NCI-H1092 treated with DMSO at 0.1 percent for 48 hours (cell line): ENCODE measurements at regions not wholly inside any gene's neighbourhood (a gene's known extent, or its start where the extent isn't known, plus 50 kb on each side); places are given as distances from the start of the nearest gene placed in this dataset.

Experiments used
- DNase-seq: peaks from one replicate; lab custom pipeline; 2025; lab: John Stamatoyannopoulos, UW

GRCh38 chr2:118186858-118187254 is 98.6 kb downstream of the INSIG2 start:
- no peak for DNase-seq

- peak; percentile 87 for DNase-seq
Measured at GRCh38 chr2:118186110-118186857, 98.0 kb downstream of the INSIG2 start.

- peak; percentile 66 for DNase-seq
Measured at GRCh38 chr2:118185210-118186109, 97.2 kb downstream of the INSIG2 start.

- no peak for DNase-seq
Measured at GRCh38 chr2:118183381-118183780, 95.1 kb downstream of the INSIG2 start.

DNA sequence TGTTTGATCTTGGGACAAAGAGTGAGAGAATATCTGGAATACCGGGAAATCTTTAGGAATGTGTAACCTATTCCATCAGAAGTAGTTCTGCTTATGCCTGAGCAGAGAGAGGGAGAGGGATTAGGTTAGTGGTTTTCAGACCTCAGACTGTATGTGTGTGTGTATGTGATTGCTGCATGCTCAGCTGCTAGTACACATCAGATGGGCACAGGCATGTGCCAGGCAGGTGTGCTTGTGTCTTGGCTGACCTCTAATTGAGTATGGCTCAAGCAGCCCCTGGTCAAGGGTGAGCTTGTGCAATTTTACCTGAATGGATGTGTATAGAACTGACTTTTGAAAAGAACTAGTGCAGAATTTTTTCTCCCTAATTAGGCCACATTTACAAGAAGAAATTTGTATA is 91.2 kb downstream of the INSIG2 start:
- DNase-seq: no peak

- no peak for DNase-seq
Measured at GRCh38 chr2:118177884-118178283, 89.6 kb downstream of the INSIG2 start.

DNA sequence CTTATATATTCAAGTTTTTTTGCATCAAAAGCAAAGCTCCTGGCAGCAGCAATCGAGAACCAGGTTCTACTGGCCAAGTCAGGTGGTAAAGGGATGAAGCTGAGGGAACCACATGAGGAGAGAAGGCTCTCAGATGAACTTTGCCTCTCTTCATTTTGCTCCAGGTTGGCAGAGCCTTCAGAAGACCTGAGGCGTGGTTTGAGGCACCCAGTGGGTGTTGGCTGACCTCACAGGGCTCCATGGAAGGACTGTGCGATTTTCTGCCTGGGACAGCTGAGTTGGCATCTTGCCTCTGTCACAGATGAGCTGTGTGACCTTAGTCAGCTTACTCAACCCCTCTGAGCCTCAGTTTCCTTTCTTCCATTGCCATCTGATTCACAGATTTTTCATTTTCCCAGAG is 89.0 kb downstream of the INSIG2 start:
- DNase-seq: no peak

GRCh38 chr2:118176601-118177000 is 88.3 kb downstream of the INSIG2 start:
- no peak for DNase-seq

DNA sequence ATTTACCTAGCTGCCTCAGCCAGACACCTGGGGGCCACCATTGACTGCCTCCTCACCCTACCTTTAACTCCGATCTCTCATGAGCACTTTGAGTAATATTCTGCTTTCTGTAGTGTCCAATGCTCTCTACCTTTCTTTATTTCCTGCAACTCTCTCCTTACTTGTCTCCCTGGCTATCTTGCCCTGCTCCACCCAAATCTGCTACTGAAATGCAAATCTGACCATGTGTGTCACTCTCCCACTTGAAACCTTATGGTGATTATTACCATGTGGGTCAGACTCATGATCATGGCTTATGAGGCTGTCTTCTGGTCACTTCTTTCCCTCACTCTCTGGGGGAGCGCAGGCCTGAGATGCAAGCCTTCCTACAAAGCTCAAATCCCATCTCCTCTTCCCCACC is 83.3 kb downstream of the INSIG2 start:
- no peak for DNase-seq

- DNase-seq: no peak
Measured at GRCh38 chr2:118169359-118170005, 81.2 kb downstream of the INSIG2 start.

- DNase-seq: no peak
Measured at GRCh38 chr2:118168615-118169014, 80.3 kb downstream of the INSIG2 start.

DNA sequence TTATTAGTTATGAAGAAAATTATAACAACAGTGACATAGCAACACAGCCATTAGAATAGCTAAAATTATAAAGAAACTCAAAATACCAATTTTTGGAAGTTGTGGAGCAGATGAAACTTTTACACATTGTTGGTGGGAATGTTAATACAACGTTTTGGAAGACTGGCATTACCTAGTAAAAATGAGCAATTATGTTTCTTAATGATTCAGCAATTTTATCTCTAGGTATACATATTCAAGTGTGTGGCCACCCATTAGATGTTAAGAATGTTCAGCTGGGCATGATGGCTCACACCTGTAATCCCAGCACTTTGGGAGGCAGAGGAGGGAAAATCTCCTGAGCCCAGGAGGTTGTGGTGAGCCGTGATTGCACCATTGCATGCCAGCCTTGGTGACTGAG is 78.8 kb downstream of the INSIG2 start:
- no peak for DNase-seq

DNA sequence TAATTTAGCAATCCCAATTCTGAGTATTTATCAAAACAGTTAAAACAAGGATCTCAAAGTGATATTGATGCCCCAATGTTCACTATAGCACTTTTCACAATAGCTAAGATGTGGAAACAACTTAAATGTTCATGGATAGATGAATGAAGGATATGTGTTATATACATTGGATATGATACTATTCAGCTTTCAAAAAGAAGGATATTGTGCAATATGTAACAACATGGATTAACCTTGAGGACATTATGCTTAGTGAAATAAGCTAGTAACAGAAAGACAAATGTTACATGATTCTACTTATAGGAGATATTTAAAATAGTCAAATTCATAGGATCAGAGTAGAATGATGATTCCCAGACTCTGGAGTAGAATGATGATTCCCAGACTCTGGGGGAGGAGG is 78.0 kb downstream of the INSIG2 start:
- no peak for DNase-seq

DNA sequence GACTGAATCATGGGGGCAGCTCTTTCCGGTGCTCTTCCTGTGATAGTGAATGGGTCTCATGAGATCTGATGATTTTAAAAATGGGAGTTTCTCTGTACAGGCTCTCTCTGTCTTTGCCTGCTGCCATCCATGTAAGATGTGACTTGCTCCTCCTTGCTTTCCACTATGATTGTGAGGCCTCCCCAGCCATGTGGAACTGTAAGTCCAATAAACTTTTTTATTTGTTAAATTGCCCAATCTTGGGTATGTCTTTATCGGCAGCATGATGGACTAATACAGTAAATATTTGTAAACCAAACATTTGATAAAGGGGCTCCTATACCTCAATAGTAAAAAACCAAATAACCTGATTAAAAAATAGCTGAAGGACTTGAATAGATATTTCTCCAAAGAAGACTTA is 77.3 kb downstream of the INSIG2 start:
- DNase-seq: no peak
